ENCODE measurements at regions not wholly inside any gene's neighbourhood (a gene's known extent, or its start where the extent isn't known, plus 50 kb on each side); places are given as distances from the start of the nearest gene placed in this dataset.

GRCh38 chr4:37054531-37055077 is 189.9 kb upstream of the NWD2 start:
- no peak for TF ChIP-seq CTCF (conservative IDR thresholded peaks at IDR 0.05; ENCODE audit: control insufficient read depth, insufficient read depth, low read depth, low read length)
- H3K4me3 ChIP-seq (ENCODE audit: control insufficient read depth, low read depth, low read length), result no peak overlapping the region
- no peak for DNase-seq (ENCODE audit: low read depth)

GRCh38 chr4:37058826-37059225 is 185.7 kb upstream of the NWD2 start:
- no peak for TF ChIP-seq CTCF (conservative IDR thresholded peaks at IDR 0.05; ENCODE audit: control insufficient read depth, insufficient read depth, low read depth, low read length)
- no peak for DNase-seq (ENCODE audit: low read depth)
- no peak overlapping the region for H3K4me3 ChIP-seq (ENCODE audit: control insufficient read depth, low read depth, low read length)

- H3K4me3 ChIP-seq (ENCODE audit: control insufficient read depth, low read depth, low read length), result no peak overlapping the region
- DNase-seq (ENCODE audit: low read depth), result no peak
- TF ChIP-seq CTCF (conservative IDR thresholded peaks at IDR 0.05; ENCODE audit: control insufficient read depth, insufficient read depth, low read depth, low read length), result no peak
These were observed 178.4 kb upstream of the NWD2 start for GRCh38 chr4:37066159-37066558.

- no peak for TF ChIP-seq CTCF (conservative IDR thresholded peaks at IDR 0.05; ENCODE audit: control insufficient read depth, insufficient read depth, low read depth, low read length)
- no peak for DNase-seq (ENCODE audit: low read depth)
- H3K4me3 ChIP-seq (ENCODE audit: control insufficient read depth, low read depth, low read length), result no peak overlapping the region
These were observed 176.0 kb upstream of the NWD2 start for GRCh38 chr4:37068580-37068979.

GRCh38 chr4:37070041-37070440 is 174.5 kb upstream of the NWD2 start:
- no peak for DNase-seq (ENCODE audit: low read depth)
- TF ChIP-seq CTCF (conservative IDR thresholded peaks at IDR 0.05; ENCODE audit: control insufficient read depth, insufficient read depth, low read depth, low read length), result no peak

GRCh38 chr4:37071576-37071975 is 173.0 kb upstream of the NWD2 start:
- TF ChIP-seq CTCF (conservative IDR thresholded peaks at IDR 0.05; ENCODE audit: control insufficient read depth, insufficient read depth, low read depth, low read length), result no peak
- no peak overlapping the region for H3K4me3 ChIP-seq (ENCODE audit: control insufficient read depth, low read depth, low read length)
- no peak for DNase-seq (ENCODE audit: low read depth)

More at GRCh38 chr4:37070041-37070440, 174.5 kb upstream of the NWD2 start:
- no peak overlapping the region for H3K4me3 ChIP-seq (ENCODE audit: control insufficient read depth, low read depth, low read length)
